BJ (cell line): ENCODE measurements at regions not wholly inside any gene's neighbourhood (a gene's known extent, or its start where the extent isn't known, plus 50 kb on each side); places are given as distances from the start of the nearest gene placed in this dataset.

Experiments
- CTCF ChIA-PET: fragments of 350-600 bp; formaldehyde crosslinking; extraction: SDS; loops from one replicate; lab custom pipeline; 2021; ENCODE audit warnings: antibody characterized with exemption, inconsistent platforms; lab: Yijun Ruan, JAX
- POLR2A ChIA-PET: fragments of 300-600 bp; sonication (Branson Sonifier 250); formaldehyde crosslinking; extraction: SDS; loops from one replicate; lab custom pipeline; 2021; ENCODE audit warnings: antibody characterized with exemption; lab: Charles Lee
- DNase-seq: peaks from one replicate; pipeline ENCODE4 v3.0.0-alpha.2; 2011; ENCODE audit warnings: low read depth
- H3K27me3 ChIP-seq: 2 replicates; pipeline ENCODE4 v1.6.0; 2011; ENCODE audit warnings: low read length; ENCODE audit not compliant: control insufficient read depth, insufficient read depth
- H3K36me3 ChIP-seq: 2 replicates; pipeline ENCODE4 v1.5.1; 2011; ENCODE audit warnings: low read length; ENCODE audit not compliant: control insufficient read depth, insufficient read depth
- H3K4me3 ChIP-seq: 2 replicates; pipeline ENCODE4 v1.5.1; 2011; ENCODE audit warnings: low read depth, mild to moderate bottlenecking, control low read depth, low read length
- CTCF ChIP-seq: IDR thresholded peaks from 2 replicates; pipeline ENCODE4 v1.5.1; 2011; ENCODE audit warnings: low read depth, mild to moderate bottlenecking, control low read depth, inconsistent platforms, low read length, moderate library complexity; ENCODE audit not compliant: insufficient read depth

- Histone ChIP-seq H3K4me3 (no peak overlapping the region), H3K36me3 (no peaks in the 10 kb centered on the region), H3K27me3 (no peaks in the 10 kb centered on the region)
- POLR2A ChIA-PET = no interaction called here
- CTCF ChIA-PET = no interaction called here
- TF ChIP-seq CTCF = no peak
- DNase-seq = no peak
Measured at GRCh38 chr14:82854901-82855300, 1321.2 kb upstream of the SEL1L start.

GRCh38 chr14:82855912-82856391 lies 1322.3 kb upstream of the SEL1L start:
- no peak for TF ChIP-seq CTCF
- Histone ChIP-seq H3K27me3 (no peaks in the 10 kb centered on the region), H3K4me3 (no peak overlapping the region), H3K36me3 (no peaks in the 10 kb centered on the region)
- ChIA-PET CTCF (no interaction called here), POLR2A (no interaction called here)
- no peak for DNase-seq

GRCh38 chr14:82861313-82861712 lies 1327.7 kb upstream of the SEL1L start:
- TF ChIP-seq CTCF = no peak
- DNase-seq = no peak
- no peaks in the 10 kb centered on the region for H3K36me3 ChIP-seq
- no peak overlapping the region for H3K4me3 ChIP-seq
- ChIA-PET CTCF (no interaction called here), POLR2A (no interaction called here)
- no peaks in the 10 kb centered on the region for H3K27me3 ChIP-seq

- POLR2A ChIA-PET = no interaction called here
- H3K27me3 ChIP-seq = no peaks in the 10 kb centered on the region
- DNase-seq = no peak
- no peak overlapping the region for H3K4me3 ChIP-seq
- TF ChIP-seq CTCF = no peak
- CTCF ChIA-PET = no interaction called here
- H3K36me3 ChIP-seq = no peaks in the 10 kb centered on the region
Measured at GRCh38 chr14:82872494-82872893, 1338.8 kb upstream of the SEL1L start.

GRCh38 chr14:82878951-82879350 lies 1345.3 kb upstream of the SEL1L start:
- Histone ChIP-seq H3K27me3 (no peaks in the 10 kb centered on the region), H3K36me3 (no peaks in the 10 kb centered on the region), H3K4me3 (no peak overlapping the region)
- POLR2A ChIA-PET = no interaction called here
- TF ChIP-seq CTCF = no peak
- DNase-seq = no peak
- CTCF ChIA-PET = no interaction called here
